ENCODE measurements at regions not wholly inside any gene's neighbourhood (a gene's known extent, or its start where the extent isn't known, plus 50 kb on each side); places are given as distances from the start of the nearest gene placed in this dataset.

GRCh38 chr3:5270666-5271371 lies 83.3 kb downstream of the EDEM1 start:
- no peak for DNase-seq

- no peak for DNase-seq
These were observed 83.8 kb downstream of the EDEM1 start for GRCh38 chr3:5271372-5271683.

- DNase-seq = no peak
These were observed 84.9 kb downstream of the EDEM1 start for GRCh38 chr3:5272387-5272786.

- DNase-seq = no peak
These were observed 86.6 kb downstream of the EDEM1 start for GRCh38 chr3:5274091-5274490.

- DNase-seq = no peak
These were observed 88.0 kb downstream of the EDEM1 start for GRCh38 chr3:5275529-5275928.

GRCh38 chr3:5276934-5277333 lies 89.4 kb downstream of the EDEM1 start:
- no peak for DNase-seq

- no peak for DNase-seq
These were observed 90.2 kb downstream of the EDEM1 start for GRCh38 chr3:5277612-5278236.

- no peak for DNase-seq
These were observed 91.2 kb downstream of the EDEM1 start for GRCh38 chr3:5278666-5279065.

- DNase-seq = no peak
These were observed 95.2 kb downstream of the EDEM1 start for GRCh38 chr3:5282703-5283102.

- no peak for DNase-seq
These were observed 97.9 kb downstream of the EDEM1 start for GRCh38 chr3:5285439-5285838.

- DNase-seq = no peak
These were observed 103.4 kb downstream of the EDEM1 start for GRCh38 chr3:5290915-5291314.

GRCh38 chr3:5292512-5292911 lies 105.0 kb downstream of the EDEM1 start:
- no peak for DNase-seq

GRCh38 chr3:5293207-5293606 lies 105.7 kb downstream of the EDEM1 start:
- DNase-seq = no peak

GRCh38 chr3:5294356-5294755 lies 106.8 kb downstream of the EDEM1 start:
- DNase-seq = no peak

- no peak for DNase-seq
These were observed 107.7 kb downstream of the EDEM1 start for GRCh38 chr3:5295191-5295690.

- no peak for DNase-seq
These were observed 108.9 kb downstream of the EDEM1 start for GRCh38 chr3:5296362-5296761.

GRCh38 chr3:5297895-5298294 lies 110.4 kb downstream of the EDEM1 start:
- no peak for DNase-seq

- no peak for DNase-seq
These were observed 110.9 kb downstream of the EDEM1 start for GRCh38 chr3:5298453-5298852.

- no peak for DNase-seq
These were observed 111.7 kb downstream of the EDEM1 start for GRCh38 chr3:5299161-5299560.

- no peak for DNase-seq
These were observed 113.1 kb downstream of the EDEM1 start for GRCh38 chr3:5300638-5301037.

- DNase-seq = no peak
These were observed 114.3 kb downstream of the EDEM1 start for GRCh38 chr3:5301651-5302297.

GRCh38 chr3:5302661-5303060 lies 115.2 kb downstream of the EDEM1 start:
- DNase-seq = no peak

GRCh38 chr3:5304188-5304587 lies 116.7 kb downstream of the EDEM1 start:
- DNase-seq = no peak
